SK-N-SH treated with all-trans-retinoic acid at 6 μM for 48 hours (cell line): ENCODE measurements at regions not wholly inside any gene's neighbourhood (a gene's known extent, or its start where the extent isn't known, plus 50 kb on each side); places are given as distances from the start of the nearest gene placed in this dataset.

Experiments used
- ATAC-seq: fragments of 200-7000 bp; cut with Tn5 transposase; 3 replicates; pipeline ENCODE4 v1.9.1; 2020; ENCODE audit warnings: mild to moderate bottlenecking, moderate library complexity
- ARNTL ChIP-seq: fragments of 450-650 bp; formaldehyde crosslinking; IDR thresholded peaks from 2 replicates; pipeline ENCODE4 v1.5.0; 2020; ENCODE audit warnings: low read depth, mild to moderate bottlenecking, moderate library complexity, borderline replicate concordance
- BACH2 ChIP-seq: fragments of 250-450 bp; sonication (Bioruptor Pico); IDR thresholded peaks from 2 replicates; pipeline ENCODE4 v1.9.0; 2021; ENCODE audit warnings: mild to moderate bottlenecking, borderline replicate concordance
- CREB5 ChIP-seq: fragments of 250-450 bp; sonication (Bioruptor Pico); IDR thresholded peaks from 2 replicates; pipeline ENCODE4 v1.5.1; 2020; ENCODE audit warnings: low read depth, mild to moderate bottlenecking, moderate library complexity
- CSRNP3 ChIP-seq: fragments of 250-450 bp; sonication (Bioruptor Pico); IDR thresholded peaks from 2 replicates; pipeline ENCODE4 v1.5.1; 2021; ENCODE audit warnings: mild to moderate bottlenecking, moderate library complexity
- ESRRG ChIP-seq: fragments of 250-450 bp; sonication (Bioruptor Pico); IDR thresholded peaks from 2 replicates; pipeline ENCODE4 v1.6.1; 2021; ENCODE audit warnings: mild to moderate bottlenecking
- GLIS3 ChIP-seq: fragments of 250-450 bp; sonication (Bioruptor Pico); IDR thresholded peaks from 2 replicates; pipeline ENCODE4 v1.5.0; 2020; ENCODE audit warnings: mild to moderate bottlenecking, moderate library complexity
- ISL1 ChIP-seq: fragments of 250-450 bp; sonication (Bioruptor Pico); IDR thresholded peaks from 2 replicates; pipeline ENCODE4 v2.1.2; 2022; ENCODE audit warnings: mild to moderate bottlenecking, moderate library complexity
- OSR1 ChIP-seq: fragments of 250-450 bp; sonication (Bioruptor Pico); IDR thresholded peaks from 2 replicates; pipeline ENCODE4 v1.8.0; 2022; ENCODE audit warnings: moderate library complexity, mild to moderate bottlenecking, inconsistent platforms
- POU6F1 ChIP-seq: fragments of 250-450 bp; sonication (Bioruptor Pico); IDR thresholded peaks from 2 replicates; pipeline ENCODE4 v1.8.0; 2021; ENCODE audit warnings: low read depth, mild to moderate bottlenecking, moderate library complexity, borderline replicate concordance
- PPARA ChIP-seq: fragments of 250-450 bp; sonication (Bioruptor Pico); IDR thresholded peaks from 2 replicates; pipeline ENCODE4 v1.5.0; 2020; ENCODE audit warnings: mild to moderate bottlenecking, borderline replicate concordance
- RARB ChIP-seq: fragments of 250-450 bp; sonication (Bioruptor Pico); IDR thresholded peaks from 2 replicates; pipeline ENCODE4 v1.8.0; 2021; ENCODE audit warnings: mild to moderate bottlenecking, moderate library complexity
- SNAI2 ChIP-seq: fragments of 250-450 bp; sonication (Bioruptor Pico); IDR thresholded peaks from 2 replicates; pipeline ENCODE4 v1.5.0; 2020; ENCODE audit warnings: mild to moderate bottlenecking, moderate library complexity
- TCF4 ChIP-seq: fragments of 250-450 bp; sonication (Bioruptor Pico); IDR thresholded peaks from 2 replicates; pipeline ENCODE4 v1.8.0; 2021; ENCODE audit warnings: mild to moderate bottlenecking, moderate library complexity, borderline replicate concordance
- TOX ChIP-seq: fragments of 250-450 bp; sonication (Bioruptor Pico); IDR thresholded peaks from 2 replicates; pipeline ENCODE4 v1.8.0; 2021; ENCODE audit warnings: mild to moderate bottlenecking, moderate library complexity, borderline replicate concordance
- TSHZ2 ChIP-seq: fragments of 250-450 bp; sonication (Bioruptor Pico); IDR thresholded peaks from 2 replicates; pipeline ENCODE4 v1.5.0; 2020; ENCODE audit warnings: mild to moderate bottlenecking, moderate library complexity
- ZC3H10 ChIP-seq: fragments of 250-450 bp; sonication (Bioruptor Pico); IDR thresholded peaks from 2 replicates; pipeline ENCODE4 v1.5.1; 2021; ENCODE audit warnings: mild to moderate bottlenecking, moderate library complexity
- ZFP3 ChIP-seq: fragments of 250-450 bp; sonication (Bioruptor Pico); IDR thresholded peaks from 2 replicates; pipeline ENCODE4 v1.5.0; 2020; ENCODE audit warnings: mild to moderate bottlenecking, moderate library complexity
- ZNF565 ChIP-seq: fragments of 450-650 bp; formaldehyde crosslinking; conservative IDR thresholded peaks from 2 replicates; pipeline ENCODE4 v1.5.0; 2020; ENCODE audit warnings: low read depth, mild to moderate bottlenecking, moderate library complexity
- ZNF70 ChIP-seq: fragments of 450-650 bp; formaldehyde crosslinking; IDR thresholded peaks from 2 replicates; pipeline ENCODE4 v1.5.0; 2020; ENCODE audit warnings: mild to moderate bottlenecking, moderate library complexity
- ZNF8 ChIP-seq: fragments of 450-650 bp; formaldehyde crosslinking; IDR thresholded peaks from 2 replicates; pipeline ENCODE4 v1.5.0; 2020; ENCODE audit warnings: mild to moderate bottlenecking, moderate library complexity

GRCh38 chr1:80450711-80451110 is 1350.0 kb upstream of the ADGRL2 start:
- TF ChIP-seq PPARA (CRISPR knock-in tag): no peak
- no peak for TF ChIP-seq SNAI2 (CRISPR knock-in tag)
- TF ChIP-seq ESRRG (CRISPR knock-in tag): no peak
- ATAC-seq: no peak

- no peak for ATAC-seq
- TF ChIP-seq ESRRG (CRISPR knock-in tag): no peak
- TF ChIP-seq CSRNP3: no peak
- TF ChIP-seq GLIS3 (CRISPR knock-in tag): no peak
- no peak for TF ChIP-seq TOX (CRISPR knock-in tag)
- TF ChIP-seq ZNF70 (CRISPR knock-in tag): no peak
- no peak for TF ChIP-seq OSR1 (CRISPR knock-in tag)
- no peak for TF ChIP-seq TCF4 (CRISPR knock-in tag)
- no peak for TF ChIP-seq TSHZ2 (CRISPR knock-in tag)
- TF ChIP-seq PPARA (CRISPR knock-in tag): no peak
- TF ChIP-seq ARNTL (CRISPR knock-in tag): no peak
- no peak for TF ChIP-seq SNAI2 (CRISPR knock-in tag)
- no peak for TF ChIP-seq ZNF565
- no peak for TF ChIP-seq ISL1
- no peak for TF ChIP-seq ZFP3 (CRISPR knock-in tag)
- TF ChIP-seq BACH2 (CRISPR knock-in tag): no peak
These were observed 1352.7 kb upstream of the ADGRL2 start for GRCh38 chr1:80448081-80448480.

GRCh38 chr1:80447526-80447925 is 1353.2 kb upstream of the ADGRL2 start:
- TF ChIP-seq ARNTL (CRISPR knock-in tag) (no peak), ZNF565 (no peak), CSRNP3 (no peak), ZC3H10 (no peak), RARB (CRISPR knock-in tag) (no peak), ISL1 (no peak), OSR1 (CRISPR knock-in tag) (no peak), ZNF70 (CRISPR knock-in tag) (no peak), TOX (CRISPR knock-in tag) (no peak), GLIS3 (CRISPR knock-in tag) (no peak), POU6F1 (CRISPR knock-in tag) (no peak)
- TF ChIP-seq, all 23 proteins: peak for 0
- no peak for ATAC-seq

GRCh38 chr1:80445033-80445432 is 1355.7 kb upstream of the ADGRL2 start:
- no peak for ATAC-seq
- TF ChIP-seq TCF4 (CRISPR knock-in tag): no peak
- no peak for TF ChIP-seq CREB5 (CRISPR knock-in tag)
- TF ChIP-seq ZC3H10: no peak
- no peak for TF ChIP-seq BACH2 (CRISPR knock-in tag)
- no peak for TF ChIP-seq TOX (CRISPR knock-in tag)
- no peak for TF ChIP-seq ZNF70 (CRISPR knock-in tag)
- TF ChIP-seq ESRRG (CRISPR knock-in tag): no peak
- TF ChIP-seq POU6F1 (CRISPR knock-in tag): no peak
- TF ChIP-seq ZNF8 (CRISPR knock-in tag): no peak
- TF ChIP-seq OSR1 (CRISPR knock-in tag): no peak
- TF ChIP-seq PPARA (CRISPR knock-in tag): no peak
- TF ChIP-seq TSHZ2 (CRISPR knock-in tag): no peak
- no peak for TF ChIP-seq RARB (CRISPR knock-in tag)
- TF ChIP-seq ZNF565: no peak
